Mesodermal cell (in vitro differentiated cells): ENCODE measurements at regions not wholly inside any gene's neighbourhood (a gene's known extent, or its start where the extent isn't known, plus 50 kb on each side); places are given as distances from the start of the nearest gene placed in this dataset.

Experiments used
- H3K27ac ChIP-seq: 2 replicates; pipeline ENCODE4 v1.7.0; 2013; ENCODE audit warnings: mild to moderate bottlenecking, low read depth, low read length, moderate library complexity; ENCODE audit not compliant: severe bottlenecking
- H3K36me3 ChIP-seq: 2 replicates; pipeline ENCODE4 v1.7.1; 2013; ENCODE audit warnings: mild to moderate bottlenecking, low read length, moderate library complexity; ENCODE audit not compliant: control insufficient read depth, insufficient read depth
- H3K4me1 ChIP-seq: one replicate; pipeline ENCODE4 v1.7.1; 2013; ENCODE audit warnings: mild to moderate bottlenecking, low read length; ENCODE audit not compliant: insufficient read depth, control insufficient read depth, poor library complexity, severe bottlenecking
- H3K4me3 ChIP-seq: 2 replicates; pipeline ENCODE4 v1.7.0; 2013; ENCODE audit warnings: low read length, control low read depth, mild to moderate bottlenecking; ENCODE audit not compliant: insufficient read depth, poor library complexity, severe bottlenecking; ENCODE audit errors: extremely low read depth
- H3K9me3 ChIP-seq: 2 replicates; pipeline ENCODE4 v1.7.1; 2013; ENCODE audit warnings: mild to moderate bottlenecking, low read length, moderate library complexity; ENCODE audit not compliant: control insufficient read depth
- WGBS, 2 experiments: methylation state at CpG; one replicate each; pipeline ENCODE4 v1.1.5; 2013; ENCODE audit warnings: missing lambda C conversion rate in 2 of 2; ENCODE audit not compliant: insufficient coverage in 2 of 2; 5-methylcytosine and 5-hydroxymethylcytosine counted together

DNA sequence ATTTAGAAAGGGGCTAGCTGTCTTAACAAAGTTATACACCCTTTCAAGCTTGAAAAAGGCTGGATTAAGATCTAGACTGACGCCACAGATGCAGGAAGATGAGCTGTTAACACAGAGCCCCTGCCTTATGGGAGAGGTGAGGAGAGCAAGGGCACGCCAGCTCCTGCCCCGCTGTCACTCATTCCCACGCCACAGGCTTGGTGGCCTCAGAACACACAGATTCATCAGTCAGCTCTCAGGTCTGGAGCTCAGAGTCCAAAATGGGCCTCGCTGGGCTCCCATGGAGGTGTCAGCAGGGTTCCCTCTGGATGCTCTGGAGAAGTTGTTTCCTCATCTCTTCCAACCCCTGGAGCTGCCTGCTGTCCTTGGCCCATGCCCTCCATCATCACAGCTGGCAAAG is 554.2 kb downstream of the TCERG1L start:
- Histone ChIP-seq H3K9me3 (no peaks in the 10 kb centered on the region), H3K4me3 (no peak overlapping the region), H3K36me3 (no peaks in the 10 kb centered on the region), H3K4me1 (no peaks in the 10 kb centered on the region), H3K27ac (no peak overlapping the region)
- 85 to 92% methylated on average over 5 of the region's 5 CpGs for WGBS, 2 experiments

DNA sequence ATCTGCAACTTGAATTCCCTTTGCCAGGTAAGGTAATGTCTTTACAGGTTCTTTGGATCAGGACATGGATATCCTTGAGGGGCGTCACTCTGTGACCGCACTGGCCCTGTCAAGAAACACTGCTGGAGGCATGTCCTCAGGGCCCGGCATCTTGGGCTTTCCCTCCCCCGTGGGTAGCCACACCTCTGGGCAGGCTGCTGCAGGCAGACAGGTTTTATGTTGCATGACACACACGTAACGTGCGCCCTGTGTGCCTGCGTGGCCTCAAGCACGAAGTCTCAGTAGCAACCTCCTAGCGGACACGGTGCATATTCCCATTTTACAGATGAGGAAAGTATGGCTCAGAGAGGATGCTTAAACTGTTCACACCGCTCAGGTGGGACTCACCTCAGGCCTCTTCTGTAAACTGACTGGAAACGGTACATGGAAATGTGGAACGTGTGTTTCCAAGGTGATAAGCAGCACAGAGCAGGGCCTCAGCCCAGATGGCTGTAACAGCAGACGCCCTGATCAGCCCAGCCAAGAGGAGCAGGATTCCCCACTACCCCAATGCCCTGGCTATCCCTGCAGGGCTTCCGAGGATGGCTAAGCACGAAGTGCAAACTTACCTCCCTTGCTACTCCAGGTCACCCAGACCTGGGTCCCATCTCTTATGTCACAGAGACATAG is 553.6 kb downstream of the TCERG1L start:
- Histone ChIP-seq H3K27ac (no peak overlapping the region), H3K36me3 (no peaks in the 10 kb centered on the region), H3K9me3 (no peaks in the 10 kb centered on the region), H3K4me1 (no peaks in the 10 kb centered on the region), H3K4me3 (no peak overlapping the region)
- 84 to 89% methylated on average over 14 to 16 of the region's 17 CpGs for WGBS, 2 experiments

DNA sequence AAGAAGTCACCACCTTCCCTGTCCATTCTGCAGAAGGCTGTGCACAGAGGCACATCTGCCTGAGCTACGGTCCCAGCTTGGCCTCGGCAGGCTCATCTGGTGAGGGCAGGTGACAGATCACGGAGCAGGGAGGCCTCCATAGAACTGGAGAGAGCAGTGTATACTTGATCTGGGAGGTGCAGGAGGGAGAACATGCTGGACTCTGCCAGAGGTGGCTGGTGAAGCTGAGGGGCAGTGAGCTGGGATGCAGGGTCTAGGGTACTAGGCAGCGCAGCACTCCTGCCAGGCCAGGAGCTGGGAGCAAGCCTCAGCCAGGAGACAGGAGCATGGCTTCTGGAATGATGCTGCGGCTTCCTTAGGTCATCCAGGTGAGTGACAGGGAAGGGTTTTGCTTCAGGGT is 553.0 kb downstream of the TCERG1L start:
- Histone ChIP-seq H3K9me3 (no peaks in the 10 kb centered on the region), H3K27ac (no peak overlapping the region), H3K4me3 (no peak overlapping the region), H3K4me1 (no peaks in the 10 kb centered on the region), H3K36me3 (no peaks in the 10 kb centered on the region)
- WGBS, 2 experiments: 91 to 92% methylated on average over 4 to 5 of the region's 5 CpGs

DNA sequence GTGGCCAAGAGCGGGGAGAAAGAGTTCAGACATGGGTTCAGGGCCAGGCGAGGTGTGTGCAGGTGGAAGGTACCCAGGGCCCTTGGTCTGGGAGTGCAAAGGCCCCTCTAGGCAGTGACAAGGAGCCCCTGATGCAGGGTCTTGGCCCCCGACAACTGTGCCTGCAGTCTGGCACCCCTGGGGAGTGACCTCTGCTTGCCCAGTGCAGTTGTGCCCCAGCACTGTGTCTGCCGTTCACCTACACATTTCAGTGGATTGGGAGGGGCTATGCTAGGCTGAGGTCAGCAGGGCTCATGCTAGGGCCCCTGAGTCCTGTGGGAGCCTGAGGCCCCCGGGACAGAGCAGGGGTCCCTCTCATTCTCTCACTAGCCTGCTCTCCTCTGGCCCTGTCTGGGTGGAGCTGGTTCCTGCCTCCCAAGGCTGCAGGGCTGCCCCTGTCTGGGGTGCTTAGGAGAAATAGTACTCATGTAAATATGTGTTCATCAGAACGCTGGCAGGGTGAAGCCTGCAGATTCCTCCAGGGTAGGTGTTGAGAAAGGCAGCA is 550.4 kb downstream of the TCERG1L start:
- Histone ChIP-seq H3K36me3 (no peaks in the 10 kb centered on the region), H3K4me1 (no peaks in the 10 kb centered on the region), H3K4me3 (no peak overlapping the region), H3K9me3 (no peaks in the 10 kb centered on the region), H3K27ac (no peak overlapping the region)
- 80 to 82% methylated on average over 5 of the region's 6 CpGs for WGBS, 2 experiments

DNA sequence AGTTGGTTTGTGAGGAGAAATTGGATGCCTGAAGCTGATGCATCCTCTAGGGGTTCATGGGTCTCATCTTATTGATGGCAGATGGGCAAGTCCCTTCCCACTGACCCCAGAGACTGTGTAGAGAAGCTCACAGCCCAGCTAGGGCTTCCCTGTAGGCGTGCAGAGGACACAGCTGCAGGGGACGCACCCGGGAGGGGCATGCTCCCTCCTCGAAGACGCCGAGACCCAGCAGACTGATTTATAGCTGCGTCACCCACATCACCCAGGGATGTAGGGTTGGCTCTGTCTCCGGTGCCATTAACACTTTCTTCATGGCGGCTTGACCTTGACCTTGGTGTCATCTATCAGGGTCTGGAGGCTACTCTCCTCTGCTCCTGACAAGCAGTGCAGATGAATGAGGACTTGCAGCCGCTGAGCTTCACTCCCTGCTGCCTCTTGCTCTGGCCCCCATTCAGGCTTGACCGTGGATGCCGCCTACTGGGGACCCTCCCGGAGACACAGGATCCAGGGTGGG is 549.7 kb downstream of the TCERG1L start:
- Histone ChIP-seq H3K36me3 (no peaks in the 10 kb centered on the region), H3K4me1 (no peaks in the 10 kb centered on the region), H3K4me3 (no peak overlapping the region), H3K27ac (no peak overlapping the region), H3K9me3 (peaks cover 3% of the 10 kb centered on the region)
- 91 to 92% methylated on average over 10 to 13 of the region's 13 CpGs for WGBS, 2 experiments

DNA sequence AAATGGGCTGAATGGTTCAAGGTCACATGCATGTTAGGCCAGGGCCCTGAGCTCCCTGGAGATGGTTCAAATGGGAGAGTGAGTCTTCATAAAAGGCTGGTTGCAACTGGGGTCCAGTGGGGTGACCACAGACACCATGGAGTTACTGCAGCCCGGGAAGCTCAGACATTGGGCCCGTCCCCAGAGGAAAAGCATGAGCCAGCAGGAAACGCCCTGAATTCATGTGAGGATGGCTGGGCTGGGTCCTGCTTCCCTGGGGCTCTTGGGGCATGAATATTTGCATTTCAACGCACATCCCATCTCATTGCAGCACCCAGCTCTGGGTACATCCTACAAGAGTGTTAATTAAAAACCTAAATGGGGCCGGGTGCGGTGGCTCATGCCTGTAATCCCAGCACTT is 549.0 kb downstream of the TCERG1L start:
- Histone ChIP-seq H3K27ac (no peak overlapping the region), H3K4me1 (no peaks in the 10 kb centered on the region), H3K36me3 (no peaks in the 10 kb centered on the region), H3K9me3 (peaks cover 4% of the 10 kb centered on the region), H3K4me3 (no peak overlapping the region)
- WGBS, 2 experiments: 76 to 100% methylated on average over 2 to 6 of the region's 6 CpGs

DNA sequence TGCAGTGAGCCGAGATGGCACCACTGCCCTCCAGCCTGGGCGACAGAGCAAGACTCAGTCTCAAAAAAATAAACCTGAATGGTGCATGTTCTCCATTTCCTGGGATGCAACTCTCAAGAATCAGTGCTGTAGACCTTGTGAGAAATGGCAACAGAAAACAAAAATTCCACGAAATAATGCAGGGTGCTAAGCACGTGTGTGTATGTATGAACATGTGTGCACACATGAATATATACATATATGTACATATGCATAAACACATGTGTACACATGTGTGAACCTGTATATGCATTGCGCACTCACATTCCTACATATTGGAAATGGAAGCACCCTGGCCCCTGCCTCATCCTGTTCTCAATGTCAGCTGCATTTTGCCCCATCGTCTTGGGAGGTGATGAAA is 548.5 kb downstream of the TCERG1L start:
- Histone ChIP-seq H3K36me3 (no peaks in the 10 kb centered on the region), H3K9me3 (peaks cover 9% of the 10 kb centered on the region), H3K4me3 (no peak overlapping the region), H3K27ac (no peak overlapping the region), H3K4me1 (no peaks in the 10 kb centered on the region)
- 95 to 98% methylated on average over 3 to 4 of the region's 6 CpGs for WGBS, 2 experiments

DNA sequence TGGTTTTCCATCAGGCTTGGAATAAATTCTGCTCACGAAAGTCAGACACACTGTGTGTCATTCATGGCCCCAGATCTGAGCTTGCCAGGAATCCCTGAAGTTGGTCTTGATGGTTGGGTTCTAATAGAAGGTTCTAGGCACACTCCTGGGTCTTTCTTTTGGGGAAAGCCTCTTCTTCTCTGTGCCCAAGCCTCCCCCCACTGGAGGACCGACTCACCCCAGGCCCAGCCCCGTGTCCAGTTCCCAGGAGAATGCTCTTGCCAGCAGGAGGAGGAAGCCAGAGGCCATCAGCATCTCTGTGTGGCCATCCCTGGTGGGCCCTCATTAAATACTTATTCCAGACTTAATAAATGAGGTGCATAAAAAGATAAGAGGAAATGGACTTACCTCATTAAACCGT is 548.0 kb downstream of the TCERG1L start:
- Histone ChIP-seq H3K4me3 (no peak overlapping the region), H3K4me1 (no peaks in the 10 kb centered on the region), H3K27ac (no peak overlapping the region), H3K36me3 (no peaks in the 10 kb centered on the region), H3K9me3 (peaks cover 9% of the 10 kb centered on the region)
- WGBS, 2 experiments: 80 to 95% methylated on average over 3 of the region's 4 CpGs

DNA sequence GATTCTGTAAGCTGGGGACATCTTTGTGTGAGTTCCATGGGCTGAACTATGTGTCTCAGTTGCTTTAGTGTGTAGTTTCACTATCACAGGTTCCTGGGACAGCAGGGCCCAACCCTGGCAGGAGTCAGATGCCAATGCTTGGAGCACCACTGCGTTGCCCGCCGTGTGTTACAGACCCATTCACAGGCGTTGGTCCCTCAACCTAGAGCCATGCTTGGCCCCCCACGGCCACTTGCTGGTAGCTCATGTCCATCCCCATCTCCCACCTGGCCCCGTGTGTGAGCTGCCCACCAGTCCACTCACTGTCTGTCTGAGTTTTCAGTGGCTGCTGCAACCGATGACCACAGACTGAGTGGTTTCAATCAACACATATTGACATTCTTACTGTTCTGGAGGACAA is 546.9 kb downstream of the TCERG1L start:
- H3K27ac ChIP-seq: no peak overlapping the region
- H3K36me3 ChIP-seq: no peaks in the 10 kb centered on the region
- no peak overlapping the region for H3K4me3 ChIP-seq
- H3K9me3 ChIP-seq: peaks cover 13% of the 10 kb centered on the region
- H3K4me1 ChIP-seq: no peaks in the 10 kb centered on the region
- 93 to 95% methylated on average over 5 to 6 of the region's 7 CpGs for WGBS, 2 experiments

DNA sequence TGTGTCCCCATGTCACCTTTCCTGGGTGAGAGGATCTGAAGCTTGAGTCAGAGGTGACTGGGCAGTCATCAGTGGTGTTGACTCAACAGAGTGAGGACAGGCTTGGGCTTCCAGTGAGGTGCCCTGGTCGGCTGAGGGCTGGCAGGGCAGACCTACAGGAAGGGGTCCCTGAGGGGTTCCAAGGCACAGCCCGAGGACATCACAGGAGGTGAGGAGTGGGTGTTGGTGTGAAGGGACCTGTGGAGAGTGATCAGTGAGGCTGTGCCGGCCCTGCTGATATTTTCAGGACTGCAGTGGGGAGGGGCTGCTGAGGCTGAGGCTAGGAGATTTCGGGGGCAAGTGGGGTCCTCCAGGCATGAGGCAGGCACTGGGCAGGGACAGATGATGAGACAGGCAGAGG is 545.5 kb downstream of the TCERG1L start:
- Histone ChIP-seq H3K36me3 (no peaks in the 10 kb centered on the region), H3K4me3 (no peak overlapping the region), H3K27ac (no peak overlapping the region), H3K4me1 (no peaks in the 10 kb centered on the region), H3K9me3 (peaks cover 13% of the 10 kb centered on the region)
- WGBS, 2 experiments: 85 to 86% methylated on average over 4 of the region's 4 CpGs

DNA sequence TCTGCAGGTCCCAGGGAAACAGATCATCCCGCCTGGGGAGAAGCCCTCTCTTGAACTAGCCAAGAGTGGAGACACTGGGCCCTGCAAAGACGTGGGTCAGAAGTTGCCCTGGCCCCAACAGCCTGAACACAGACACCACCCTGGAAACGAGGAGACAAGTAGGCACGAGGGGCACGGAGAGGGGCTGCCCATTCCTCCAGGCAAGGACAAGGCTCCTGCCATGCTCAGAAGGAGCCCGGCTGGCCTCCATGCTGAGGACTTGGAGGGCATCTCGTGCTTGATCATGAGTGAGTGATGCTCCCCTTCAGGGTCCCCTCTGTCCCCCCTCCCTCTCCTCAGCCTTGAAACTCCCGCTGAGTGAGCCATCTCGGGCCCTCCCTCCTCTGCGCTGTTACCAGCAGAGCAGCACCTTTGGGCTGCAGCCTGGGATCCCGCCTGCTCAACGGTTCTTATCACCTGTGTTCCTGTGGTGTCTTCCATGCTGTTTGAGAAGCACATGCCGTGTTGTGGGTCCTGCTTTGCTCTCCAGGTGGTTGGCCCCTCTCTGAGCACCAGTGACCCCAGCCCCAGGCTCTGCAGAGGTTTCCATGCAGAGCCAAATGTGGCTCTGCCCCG is 544.3 kb downstream of the TCERG1L start:
- H3K36me3 ChIP-seq: no peaks in the 10 kb centered on the region
- H3K4me1 ChIP-seq: no peaks in the 10 kb centered on the region
- no peak overlapping the region for H3K27ac ChIP-seq
- WGBS, 2 experiments: 79 to 85% methylated on average over 13 to 14 of the region's 14 CpGs
- no peak overlapping the region for H3K4me3 ChIP-seq
- H3K9me3 ChIP-seq: peaks cover 13% of the 10 kb centered on the region
